IMR-90 (cell line): ENCODE measurements at regions not wholly inside any gene's neighbourhood (a gene's known extent, or its start where the extent isn't known, plus 50 kb on each side); places are given as distances from the start of the nearest gene placed in this dataset.

ENCODE experiments used
- POLR2A ChIP-seq: IDR thresholded peaks from 2 replicates; pipeline ENCODE4 v1.6.1; 2012; ENCODE audit warnings: mild to moderate bottlenecking, low read depth, low read length
- RAD21 ChIP-seq: IDR thresholded peaks from 2 replicates; pipeline ENCODE4 v1.6.1; 2012; ENCODE audit warnings: low read length, improper control_type of control experiment
- USF2 ChIP-seq: fragments of 150-350 bp; IDR thresholded peaks from 2 replicates; pipeline ENCODE4 v1.6.1; 2017; ENCODE audit warnings: mild to moderate bottlenecking, antibody characterized with exemption, low read length, low read depth

- no peak for TF ChIP-seq RAD21
- no peak for TF ChIP-seq POLR2A
- no peak for TF ChIP-seq USF2
Observed at GRCh38 chr1:87786229-87786628, 457.5 kb downstream of the LMO4 start.
